Natural killer cell (primary cell): ENCODE measurements at regions not wholly inside any gene's neighbourhood (a gene's known extent, or its start where the extent isn't known, plus 50 kb on each side); places are given as distances from the start of the nearest gene placed in this dataset.

Experiments used
- ATAC-seq, 3 donors: fragments of 150-1000 bp in 2 of 3; fragments of 200-7000 bp in 1 of 3; cut with Tn5 transposase; 1 replicate in 1 of 3; 2 replicates in 2 of 3; pipeline ENCODE4 v1.10.0; 2021; ENCODE audit warnings: mild to moderate bottlenecking in 2 of 3, moderate library complexity in 2 of 3
- DNase-seq, 2 donors: peaks; one replicate each; pipeline versions ENCODE4 v3.0.0 to v3.0.0-alpha.2; 2013 to 2021; ENCODE audit warnings: mixed read lengths in 1 of 2
- H3K27ac ChIP-seq: one replicate; pipeline ENCODE4 v1.5.1; 2013; ENCODE audit warnings: mild to moderate bottlenecking, low read length
- H3K27me3 ChIP-seq: one replicate; pipeline ENCODE4 v1.6.1; 2013; ENCODE audit warnings: low read length; ENCODE audit not compliant: control insufficient read depth, insufficient read depth
- H3K36me3 ChIP-seq: one replicate; pipeline ENCODE4 v1.6.1; 2013; ENCODE audit warnings: low read length; ENCODE audit not compliant: control insufficient read depth, insufficient read depth
- H3K4me1 ChIP-seq: one replicate; pipeline ENCODE4 v1.6.1; 2013; ENCODE audit warnings: low read length; ENCODE audit not compliant: control insufficient read depth, insufficient read depth
- H3K4me3 ChIP-seq: one replicate; pipeline ENCODE4 v1.5.1; 2013; ENCODE audit warnings: low read length
- H3K9me3 ChIP-seq: one replicate; pipeline ENCODE4 v1.6.1; 2013; ENCODE audit warnings: low read length; ENCODE audit not compliant: control insufficient read depth, insufficient read depth
- H3K27ac Mint-ChIP-seq, 2 donors: one replicate each; pipeline ENCODE4 v1.8.0; 2022; ENCODE audit warnings: mild to moderate bottlenecking in 2 of 2, mixed read lengths in 2 of 2, moderate library complexity in 1 of 2
- H3K27me3 Mint-ChIP-seq, 2 donors: one replicate each; pipeline ENCODE4 v1.8.0; 2022; ENCODE audit warnings: low read depth in 2 of 2, mixed read lengths in 2 of 2
- H3K36me3 Mint-ChIP-seq: one replicate; pipeline ENCODE4 v1.8.0; 2022; ENCODE audit warnings: mixed read lengths
- H3K4me1 Mint-ChIP-seq, 2 donors: one replicate each; pipeline ENCODE4 v1.8.0; 2022; ENCODE audit warnings: mixed read lengths in 2 of 2
- H3K4me3 Mint-ChIP-seq: one replicate; pipeline ENCODE4 v1.8.0; 2022; ENCODE audit warnings: mild to moderate bottlenecking, moderate library complexity, mixed read lengths
- H3K9me3 Mint-ChIP-seq, 2 donors: one replicate each; pipeline ENCODE4 v1.8.0; 2022; ENCODE audit warnings: mixed read lengths in 2 of 2
- WGBS: methylation state at CpG from one replicate; pipeline ENCODE4 v1.1.7; 2013; ENCODE audit warnings: missing lambda C conversion rate; ENCODE audit not compliant: insufficient coverage; 5-methylcytosine and 5-hydroxymethylcytosine counted together
- intact Hi-C: fragments of 100-400 bp; cut with micrococcal nuclease; formaldehyde crosslinking; loops from one replicate; pipeline ENCODE4 v1.14.2; 2022
- TF ChIP-seq, protein P1 (sequence below): fragments of 200-600 bp; IDR thresholded peaks from one replicate; pipeline ENCODE4 v1.8.0; 2022; ENCODE audit warnings: antibody characterized with exemption

DNA sequence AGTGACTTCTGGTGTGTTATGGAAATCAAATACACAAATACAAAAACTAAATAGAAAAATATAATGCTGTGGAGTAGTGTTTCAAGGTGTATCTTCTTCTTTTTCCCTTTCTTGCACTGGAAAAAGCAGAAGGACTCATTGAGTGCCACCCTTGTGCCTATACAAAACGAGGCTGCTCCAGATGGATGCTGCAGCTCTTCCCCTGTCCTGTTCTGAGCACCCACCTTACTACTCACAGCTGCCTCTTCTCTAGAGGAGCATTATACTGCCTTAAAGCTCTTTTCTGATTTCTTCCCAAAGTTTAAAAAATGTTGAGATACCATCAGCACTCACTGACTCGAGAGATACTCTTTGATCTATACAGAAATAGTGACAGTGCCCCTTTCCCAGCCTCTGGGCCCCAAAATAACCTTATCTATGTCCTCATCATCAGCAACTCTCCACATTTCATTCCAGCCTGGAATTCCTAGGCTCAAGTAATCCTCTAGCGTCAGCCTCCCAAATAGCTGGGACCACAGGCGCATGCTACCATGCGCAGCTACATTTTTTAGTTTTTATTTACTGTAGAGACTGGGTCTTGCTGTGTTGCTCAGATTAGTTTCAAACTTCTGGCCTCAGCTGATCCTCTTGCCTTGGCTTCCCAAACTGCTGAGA is 1356.1 kb upstream of the NRXN1 start:
- Mint-ChIP-seq H3K4me3 (no peak overlapping the region), H3K9me3 (peaks cover 18% of the 10 kb centered on the region in 2 donors), H3K36me3 (peaks cover 9% of the 10 kb centered on the region), H3K27ac (no peak overlapping the region), H3K27me3 (no peaks in the 10 kb centered on the region), H3K4me1 (no peaks in the 10 kb centered on the region)
- ATAC-seq (no peak), DNase-seq (no peak)
- intact Hi-C loops = no loop called here
- H3K4me3 ChIP-seq = no peak overlapping the region
- no peak overlapping the region for H3K27ac ChIP-seq
- H3K4me1 ChIP-seq = no peaks in the 10 kb centered on the region
- TF ChIP-seq, protein P1, sequence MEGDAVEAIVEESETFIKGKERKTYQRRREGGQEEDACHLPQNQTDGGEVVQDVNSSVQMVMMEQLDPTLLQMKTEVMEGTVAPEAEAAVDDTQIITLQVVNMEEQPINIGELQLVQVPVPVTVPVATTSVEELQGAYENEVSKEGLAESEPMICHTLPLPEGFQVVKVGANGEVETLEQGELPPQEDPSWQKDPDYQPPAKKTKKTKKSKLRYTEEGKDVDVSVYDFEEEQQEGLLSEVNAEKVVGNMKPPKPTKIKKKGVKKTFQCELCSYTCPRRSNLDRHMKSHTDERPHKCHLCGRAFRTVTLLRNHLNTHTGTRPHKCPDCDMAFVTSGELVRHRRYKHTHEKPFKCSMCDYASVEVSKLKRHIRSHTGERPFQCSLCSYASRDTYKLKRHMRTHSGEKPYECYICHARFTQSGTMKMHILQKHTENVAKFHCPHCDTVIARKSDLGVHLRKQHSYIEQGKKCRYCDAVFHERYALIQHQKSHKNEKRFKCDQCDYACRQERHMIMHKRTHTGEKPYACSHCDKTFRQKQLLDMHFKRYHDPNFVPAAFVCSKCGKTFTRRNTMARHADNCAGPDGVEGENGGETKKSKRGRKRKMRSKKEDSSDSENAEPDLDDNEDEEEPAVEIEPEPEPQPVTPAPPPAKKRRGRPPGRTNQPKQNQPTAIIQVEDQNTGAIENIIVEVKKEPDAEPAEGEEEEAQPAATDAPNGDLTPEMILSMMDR = no peak
- WGBS = 86% methylated on average over 5 of the region's 5 CpGs
- no peaks in the 10 kb centered on the region for H3K9me3 ChIP-seq
- H3K36me3 ChIP-seq = no peaks in the 10 kb centered on the region
- H3K27me3 ChIP-seq = no peaks in the 10 kb centered on the region

DNA sequence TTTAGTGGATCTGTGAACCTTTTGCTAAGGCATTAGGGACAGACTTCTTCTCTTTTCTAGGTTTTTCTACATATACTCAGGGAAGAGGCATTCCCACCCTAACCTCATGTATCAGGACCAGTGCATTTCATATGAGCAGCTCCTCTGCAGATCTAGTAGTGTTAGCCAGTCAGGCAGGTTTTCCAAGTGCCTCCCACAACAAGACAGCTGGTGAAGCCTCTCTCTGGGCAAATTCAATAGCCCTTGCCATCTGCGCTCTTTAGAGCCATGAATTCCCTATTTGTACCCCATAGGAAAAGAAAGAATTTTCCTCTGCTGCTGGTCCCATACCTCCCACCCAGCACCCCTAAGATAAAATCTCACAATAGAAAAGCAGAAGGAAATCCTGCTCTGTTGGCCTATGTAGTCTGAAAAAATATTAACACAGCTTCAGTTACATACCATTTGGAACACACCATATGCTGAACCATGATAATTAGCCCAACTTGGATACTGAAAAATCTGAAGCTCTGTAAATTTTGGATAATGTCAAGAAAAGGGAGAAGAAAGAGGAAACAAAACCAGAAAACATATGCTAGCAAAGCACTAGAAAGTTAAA is 1354.6 kb upstream of the NRXN1 start:
- WGBS = 75% methylated on average over 1 of the region's 1 CpG
- intact Hi-C loops = no loop called here

DNA sequence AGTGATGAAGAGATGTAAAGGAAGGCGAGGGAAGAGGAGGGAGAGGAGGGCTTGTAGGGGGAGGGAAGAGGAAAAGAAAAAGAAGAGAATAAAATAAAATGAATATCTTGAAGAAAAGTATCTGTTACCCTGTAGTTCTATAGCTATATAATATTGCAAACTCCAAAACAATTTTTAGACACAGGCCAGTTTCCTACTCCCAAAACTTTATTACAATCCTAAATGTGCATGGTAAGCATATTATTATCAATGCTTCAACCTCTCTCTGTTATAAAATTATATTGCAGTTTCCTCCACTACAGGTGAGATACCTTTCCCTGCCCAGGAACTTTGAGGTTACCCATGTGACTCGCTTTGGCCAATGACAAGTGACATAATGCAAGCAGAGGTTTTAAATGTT is 1351.6 kb upstream of the NRXN1 start:
- H3K36me3 Mint-ChIP-seq = no peaks in the 10 kb centered on the region

More for the DNA sequence above, 1354.6 kb upstream of the NRXN1 start:
- H3K27me3 Mint-ChIP-seq = no peaks in the 10 kb centered on the region
- no peak overlapping the region for H3K27ac ChIP-seq
- peaks cover 16 to 21% of the 10 kb centered on the region in 2 donors for H3K9me3 Mint-ChIP-seq
- H3K4me1 Mint-ChIP-seq = no peaks in the 10 kb centered on the region
- TF ChIP-seq, protein P1 = no peak
- no peak overlapping the region for H3K4me3 Mint-ChIP-seq
- no peaks in the 10 kb centered on the region for H3K27me3 ChIP-seq
- H3K36me3 Mint-ChIP-seq = peaks cover 9% of the 10 kb centered on the region
- no peak overlapping the region for H3K4me3 ChIP-seq
- H3K4me1 ChIP-seq = no peaks in the 10 kb centered on the region
- ATAC-seq (no peak), DNase-seq (no peak)
- H3K9me3 ChIP-seq = no peaks in the 10 kb centered on the region
- H3K27ac Mint-ChIP-seq = no peak overlapping the region
- no peaks in the 10 kb centered on the region for H3K36me3 ChIP-seq

More for the DNA sequence above, 1351.6 kb upstream of the NRXN1 start:
- Mint-ChIP-seq H3K4me1 (no peaks in the 10 kb centered on the region), H3K9me3 (peaks cover 18 to 22% of the 10 kb centered on the region in 2 donors), H3K27me3 (no peaks in the 10 kb centered on the region), H3K27ac (no peak overlapping the region), H3K4me3 (no peak overlapping the region)
- 78% methylated on average over 1 of the region's 2 CpGs for WGBS
- Histone ChIP-seq H3K9me3 (peaks cover 11% of the 10 kb centered on the region), H3K27me3 (no peaks in the 10 kb centered on the region), H3K4me1 (no peaks in the 10 kb centered on the region), H3K4me3 (no peak overlapping the region), H3K27ac (no peak overlapping the region), H3K36me3 (no peaks in the 10 kb centered on the region)
- intact Hi-C loops = no loop called here
- ATAC-seq (no peak), DNase-seq (no peak)
- TF ChIP-seq, protein P1 = no peak
